ENCODE measurements at regions not wholly inside any gene's neighbourhood (a gene's known extent, or its start where the extent isn't known, plus 50 kb on each side); places are given as distances from the start of the nearest gene placed in this dataset.

- H3K4me3 ChIP-seq = no peak overlapping the region
- TF ChIP-seq CTCF (IDR thresholded peaks at IDR 0.05) (no peak), POLR2A (IDR thresholded peaks at IDR 0.05) (no peak)
- 51 to 59% (median 53%) methylated on average over 4 of the region's 4 CpGs for WGBS, 4 donors
- no peaks in the 10 kb centered on the region for H3K9me3 ChIP-seq
- no peak for DNase-seq
- no peaks in the 10 kb centered on the region for H3K4me1 ChIP-seq
- intact Hi-C loops (cut with DNase I) = no loop called here
- H3K27me3 ChIP-seq = no peaks in the 10 kb centered on the region
- ATAC-seq = no peak
- H3K27ac ChIP-seq = no peak overlapping the region
- no peaks in the 10 kb centered on the region for H3K36me3 ChIP-seq
Observed at GRCh38 chr5:175129121-175129520, 314.9 kb downstream of the DRD1 start.

GRCh38 chr5:175124821-175125220 is 319.2 kb downstream of the DRD1 start:
- WGBS, 4 donors = 74 to 77% (median 76%) methylated on average over 5 of the region's 5 CpGs
- no peak overlapping the region for H3K4me3 ChIP-seq
- no peaks in the 10 kb centered on the region for H3K36me3 ChIP-seq
- H3K27me3 ChIP-seq = no peaks in the 10 kb centered on the region
- TF ChIP-seq CTCF (IDR thresholded peaks at IDR 0.05) (no peak), POLR2A (IDR thresholded peaks at IDR 0.05) (no peak)
- no peak overlapping the region for H3K27ac ChIP-seq
- intact Hi-C loops (cut with DNase I) = no loop called here
- DNase-seq = no peak
- H3K4me1 ChIP-seq = no peaks in the 10 kb centered on the region
- peaks cover 0 to 7% (median 0%) of the 10 kb centered on the region in 12 donors for H3K9me3 ChIP-seq
- no peak for ATAC-seq

- no peak for TF ChIP-seq POLR2A (IDR thresholded peaks at IDR 0.05)
- no peak for TF ChIP-seq CTCF (IDR thresholded peaks at IDR 0.05)
- no peak for ATAC-seq
- no peak overlapping the region for H3K27ac ChIP-seq
- no peak overlapping the region for H3K4me3 ChIP-seq
- 85 to 95% (median 87%) methylated on average over 4 of the region's 4 CpGs for WGBS, 4 donors
- no peak for DNase-seq
- peaks cover 0 to 7% (median 0%) of the 10 kb centered on the region in 12 donors for H3K9me3 ChIP-seq
- H3K4me1 ChIP-seq = no peaks in the 10 kb centered on the region
- no peaks in the 10 kb centered on the region for H3K36me3 ChIP-seq
- no peaks in the 10 kb centered on the region for H3K27me3 ChIP-seq
- intact Hi-C loops (cut with DNase I) = no loop called here
Observed at GRCh38 chr5:175124251-175124813, 319.6 kb downstream of the DRD1 start.

GRCh38 chr5:175123542-175123941 is 320.4 kb downstream of the DRD1 start:
- Histone ChIP-seq H3K36me3 (no peaks in the 10 kb centered on the region), H3K9me3 (peaks cover 0 to 7% (median 0%) of the 10 kb centered on the region in 12 donors), H3K4me3 (no peak overlapping the region), H3K4me1 (no peaks in the 10 kb centered on the region), H3K27me3 (no peaks in the 10 kb centered on the region), H3K27ac (no peak overlapping the region)
- intact Hi-C loops (cut with DNase I) = no loop called here
- TF ChIP-seq CTCF (IDR thresholded peaks at IDR 0.05) = no peak
- no peak for TF ChIP-seq POLR2A (IDR thresholded peaks at IDR 0.05)
- ATAC-seq (no peak), DNase-seq (no peak)
- 71 to 87% (median 78%) methylated on average over 6 of the region's 6 CpGs for WGBS, 4 donors

Measured in heart left ventricle (tissue), 16 donors.